Activated T-cell treated with anti-CD3 and anti-CD28 coated beads, Interleukin-2, amount 50 U/mL, for 24 hours (primary cell): ENCODE measurements at regions not wholly inside any gene's neighbourhood (a gene's known extent, or its start where the extent isn't known, plus 50 kb on each side); places are given as distances from the start of the nearest gene placed in this dataset.

Experiments used
- DNase-seq: peaks from one replicate; pipeline ENCODE4 v3.0.0-alpha.2; 2020
- H3K27ac Mint-ChIP-seq: 2 replicates; pipeline ENCODE4 v1.8.0; 2020; ENCODE audit warnings: mild to moderate bottlenecking, mixed read lengths
- H3K27me3 Mint-ChIP-seq: 2 replicates; pipeline ENCODE4 v1.8.0; 2020; ENCODE audit warnings: mixed read lengths
- H3K36me3 Mint-ChIP-seq: 2 replicates; pipeline ENCODE4 v1.8.0; 2020; ENCODE audit warnings: low read depth, mixed read lengths
- H3K4me1 Mint-ChIP-seq: 2 replicates; pipeline ENCODE4 v1.8.0; 2020; ENCODE audit warnings: low read depth, mixed read lengths
- H3K4me3 Mint-ChIP-seq: 2 replicates; pipeline ENCODE4 v1.8.0; 2020; ENCODE audit warnings: mild to moderate bottlenecking, moderate library complexity, mixed read lengths
- H3K9me3 Mint-ChIP-seq: 2 replicates; pipeline ENCODE4 v1.8.0; 2020; ENCODE audit warnings: mixed read lengths

DNA sequence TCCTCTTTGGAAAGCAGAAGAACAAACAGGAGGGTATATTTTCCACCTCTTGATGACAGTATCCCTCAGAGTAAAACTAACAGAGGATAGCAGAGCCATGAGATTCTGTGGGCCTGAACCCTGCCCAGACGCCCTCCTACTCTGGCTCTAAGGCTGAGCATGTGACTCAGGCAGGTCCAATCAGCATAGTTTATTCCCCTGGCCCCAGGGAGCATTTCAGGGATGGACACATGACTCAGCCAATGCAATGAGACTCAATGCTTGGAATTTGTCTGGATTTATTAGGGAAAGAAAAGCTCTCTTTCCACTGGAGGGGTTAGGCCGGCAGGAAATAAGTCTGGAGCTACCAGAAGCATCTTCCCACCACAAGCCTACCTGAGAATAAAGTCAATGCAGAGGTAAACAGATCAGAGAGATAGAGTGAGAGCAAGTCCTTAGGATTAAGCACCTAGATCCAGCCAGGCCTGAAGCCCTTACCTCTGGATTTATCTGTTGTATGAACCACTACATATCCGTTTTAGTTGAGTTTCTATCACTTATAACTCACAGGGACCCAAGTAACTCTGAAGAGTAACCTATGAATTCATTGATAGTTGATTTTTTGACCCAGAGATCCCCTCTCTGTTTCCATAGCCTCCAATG is 68.2 kb upstream of the EYA2 start:
- Mint-ChIP-seq H3K9me3 (peaks cover 3% of the 10 kb centered on the region), H3K27me3 (peaks cover 21% of the 10 kb centered on the region), H3K4me3 (no peak overlapping the region), H3K27ac (no peak overlapping the region), H3K36me3 (no peaks in the 10 kb centered on the region), H3K4me1 (no peaks in the 10 kb centered on the region)
- no peak for DNase-seq

DNA sequence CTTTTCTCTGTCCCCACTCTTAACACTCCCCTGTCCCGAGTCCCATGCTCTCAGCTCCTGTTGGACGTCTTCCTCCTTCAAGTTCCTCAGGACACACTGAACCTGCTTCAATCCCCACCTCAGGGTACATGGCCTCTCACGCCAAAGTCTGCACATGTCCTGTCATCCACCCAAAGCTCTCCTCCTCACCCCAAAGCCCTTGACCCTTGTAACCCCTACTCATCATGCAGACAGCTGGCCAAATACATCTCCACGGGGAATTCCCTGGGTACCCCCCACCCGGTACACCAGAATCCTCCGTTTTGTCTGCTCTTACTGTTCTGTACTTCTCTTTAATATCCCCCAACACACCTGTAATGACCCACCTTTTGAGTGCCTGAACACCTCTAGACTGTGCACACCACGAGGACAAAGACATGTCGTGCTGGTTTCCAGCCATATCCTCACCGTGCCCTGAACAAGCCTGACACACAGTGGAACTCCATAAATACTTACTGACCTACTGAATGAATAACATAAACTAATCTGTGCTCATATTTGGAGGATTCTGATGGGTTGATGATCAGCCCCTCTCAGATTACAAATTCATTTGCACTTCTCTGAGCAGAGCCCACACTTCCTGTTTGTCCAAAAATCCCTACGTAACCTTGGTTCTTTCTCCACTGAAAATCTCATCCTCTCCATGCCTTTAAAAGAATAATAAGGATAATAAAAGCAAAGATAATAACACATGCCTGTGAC is 66.8 kb upstream of the EYA2 start:
- Mint-ChIP-seq H3K4me1 (no peaks in the 10 kb centered on the region), H3K9me3 (peaks cover 3% of the 10 kb centered on the region), H3K27ac (no peak overlapping the region)

DNA sequence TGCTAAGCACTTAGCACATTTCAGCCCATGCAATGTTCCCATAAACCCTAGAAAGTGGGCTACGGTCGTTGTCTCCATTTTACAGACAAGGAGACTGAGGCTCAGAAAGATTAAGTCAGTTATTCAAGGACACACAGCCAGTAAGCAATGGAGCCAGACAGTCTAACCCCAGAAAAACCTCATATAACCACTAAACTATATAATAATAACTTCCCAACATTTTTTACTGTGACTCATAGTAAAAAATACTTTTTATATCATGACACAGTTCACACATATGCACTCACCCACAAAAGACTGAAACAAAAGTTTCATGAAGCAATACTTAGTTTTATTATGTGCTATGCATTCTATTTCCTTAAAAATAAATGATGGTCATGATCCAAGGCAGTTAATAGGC is 66.2 kb upstream of the EYA2 start:
- Mint-ChIP-seq H3K27ac (no peak overlapping the region), H3K36me3 (no peaks in the 10 kb centered on the region), H3K4me3 (no peak overlapping the region), H3K4me1 (peaks cover 3% of the 10 kb centered on the region), H3K27me3 (peaks cover 26% of the 10 kb centered on the region), H3K9me3 (peaks cover 3% of the 10 kb centered on the region)
- no peak for DNase-seq

More for the DNA sequence above, 66.8 kb upstream of the EYA2 start:
- no peak overlapping the region for H3K4me3 Mint-ChIP-seq
- peaks cover 22% of the 10 kb centered on the region for H3K27me3 Mint-ChIP-seq
- DNase-seq = no peak
- H3K36me3 Mint-ChIP-seq = no peaks in the 10 kb centered on the region

DNA sequence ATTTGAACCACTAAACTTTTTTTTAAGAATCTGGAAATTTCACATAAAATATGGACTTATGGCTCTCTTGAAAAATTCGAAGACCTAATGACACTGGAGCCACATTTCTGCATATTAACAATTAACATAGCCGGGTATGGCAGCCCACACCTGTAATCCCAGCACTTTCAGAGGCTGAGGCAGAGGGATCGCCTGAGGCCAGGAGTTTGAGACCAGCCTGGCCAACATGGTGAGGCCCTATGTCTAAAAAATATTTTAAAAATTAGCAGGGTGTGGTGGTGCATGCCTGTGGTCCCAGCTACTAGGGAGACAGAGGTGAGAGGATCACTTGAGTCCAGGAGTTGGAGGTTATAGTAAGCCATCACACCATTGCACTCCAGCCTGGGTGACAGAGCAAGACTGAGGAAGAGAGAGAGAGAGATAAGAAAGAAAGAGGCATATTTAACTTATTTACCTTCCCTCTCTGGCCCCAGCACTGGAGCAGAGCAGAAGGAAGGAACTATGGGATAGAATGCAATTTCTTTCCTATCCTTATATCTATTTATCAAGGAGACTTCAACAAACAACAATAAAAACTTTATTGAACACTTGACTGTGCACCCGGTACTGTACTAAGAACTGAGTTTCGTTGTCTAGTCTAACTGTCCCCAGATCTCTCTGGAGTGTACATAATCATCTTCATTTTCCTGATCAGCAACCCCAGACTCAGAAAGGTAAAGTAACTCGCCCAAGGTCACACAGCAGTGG is 63.6 kb upstream of the EYA2 start:
- H3K27ac Mint-ChIP-seq = no peak overlapping the region
- no peaks in the 10 kb centered on the region for H3K9me3 Mint-ChIP-seq
- peaks cover 3% of the 10 kb centered on the region for H3K4me1 Mint-ChIP-seq
- no peak for DNase-seq
- no peaks in the 10 kb centered on the region for H3K36me3 Mint-ChIP-seq
- H3K4me3 Mint-ChIP-seq = no peak overlapping the region
- peaks cover 26% of the 10 kb centered on the region for H3K27me3 Mint-ChIP-seq

DNA sequence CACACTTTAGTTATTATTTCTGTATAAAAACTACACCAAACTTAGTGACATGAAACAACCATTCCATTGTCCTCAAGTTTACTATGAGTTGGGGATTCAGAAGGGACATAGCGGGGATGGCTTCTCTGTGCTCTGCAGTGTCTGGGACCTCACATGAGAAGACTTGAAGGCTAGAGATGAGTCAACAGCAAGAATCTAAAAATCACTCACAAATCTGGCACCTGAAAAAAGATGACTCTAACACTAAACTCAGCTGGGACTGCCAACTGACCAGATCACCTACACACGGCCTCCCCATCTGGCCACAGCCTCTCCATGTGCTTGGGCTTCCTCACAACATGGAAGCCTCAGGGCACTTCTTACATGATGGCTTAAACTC is 63.0 kb upstream of the EYA2 start:
- Mint-ChIP-seq H3K9me3 (no peaks in the 10 kb centered on the region), H3K36me3 (no peaks in the 10 kb centered on the region), H3K27me3 (peaks cover 26% of the 10 kb centered on the region), H3K4me3 (no peak overlapping the region), H3K27ac (no peak overlapping the region), H3K4me1 (peaks cover 3% of the 10 kb centered on the region)
- DNase-seq = no peak

DNA sequence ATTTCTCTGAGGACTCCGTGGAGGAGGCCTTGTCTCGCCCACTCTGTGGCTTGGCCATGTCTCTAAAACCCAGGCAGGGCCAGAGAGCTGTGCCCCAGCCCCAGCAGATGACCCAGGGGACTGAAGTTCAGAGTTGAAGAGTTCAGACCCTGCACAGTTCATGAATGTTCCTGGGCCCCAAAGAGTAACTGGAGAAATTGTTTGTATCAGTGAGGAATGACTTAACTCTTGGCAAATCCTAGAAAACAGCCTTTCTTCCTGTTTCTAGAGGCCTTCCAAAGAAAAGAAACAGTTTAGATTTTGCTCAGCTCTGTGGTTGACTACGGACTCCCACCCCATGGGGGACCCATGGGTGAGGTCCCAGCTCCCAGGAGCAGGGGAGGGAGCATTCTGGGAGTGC is 62.1 kb upstream of the EYA2 start:
- H3K4me1 Mint-ChIP-seq = peaks cover 3% of the 10 kb centered on the region
- peaks cover 28% of the 10 kb centered on the region for H3K27me3 Mint-ChIP-seq
- H3K36me3 Mint-ChIP-seq = no peaks in the 10 kb centered on the region

DNA sequence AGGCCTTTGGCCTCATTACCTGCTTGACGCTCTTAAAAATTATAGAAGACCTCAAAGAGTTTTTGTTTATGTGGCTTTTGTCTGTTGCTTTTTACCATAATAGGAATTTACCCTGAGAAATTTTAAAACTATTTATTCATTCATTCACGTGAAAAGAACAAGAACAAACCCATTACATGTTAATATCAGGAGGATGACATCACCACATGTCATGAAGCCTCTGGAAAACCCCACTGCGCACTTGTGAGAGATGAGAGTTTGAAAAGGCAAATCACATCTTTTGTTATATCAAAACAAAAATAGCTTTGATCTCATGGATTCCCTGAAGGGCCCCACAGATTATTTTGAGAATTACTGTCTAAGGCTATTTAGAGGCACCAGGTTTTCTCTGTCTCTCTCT is 61.3 kb upstream of the EYA2 start:
- DNase-seq = no peak
- no peaks in the 10 kb centered on the region for H3K9me3 Mint-ChIP-seq
- no peak overlapping the region for H3K4me3 Mint-ChIP-seq
- no peak overlapping the region for H3K27ac Mint-ChIP-seq
- no peaks in the 10 kb centered on the region for H3K36me3 Mint-ChIP-seq
- H3K4me1 Mint-ChIP-seq = peaks cover 3% of the 10 kb centered on the region
- H3K27me3 Mint-ChIP-seq = peaks cover 19% of the 10 kb centered on the region

More for the DNA sequence above, 62.1 kb upstream of the EYA2 start:
- DNase-seq = no peak
- Mint-ChIP-seq H3K4me3 (no peak overlapping the region), H3K27ac (no peak overlapping the region), H3K9me3 (no peaks in the 10 kb centered on the region)

DNA sequence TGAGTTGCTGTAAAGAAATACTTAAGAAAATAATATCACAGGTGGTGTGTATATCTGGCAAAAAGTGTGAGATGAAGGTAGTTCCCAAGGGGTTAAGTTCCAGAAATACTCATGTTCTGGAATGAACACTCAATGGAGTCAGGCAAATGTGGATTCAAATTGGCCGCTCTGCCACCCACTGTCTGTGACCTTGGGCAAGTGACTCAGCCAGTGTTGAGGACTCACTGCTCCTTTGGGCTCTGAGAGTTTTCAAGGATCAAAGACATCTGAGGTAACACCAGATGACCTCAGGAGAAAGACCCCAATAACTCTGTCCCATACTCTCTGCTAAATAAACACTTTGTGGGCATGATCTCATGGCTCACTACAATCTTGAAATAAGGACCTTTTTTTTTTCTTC is 59.2 kb upstream of the EYA2 start:
- Mint-ChIP-seq H3K4me3 (no peak overlapping the region), H3K4me1 (peaks cover 3% of the 10 kb centered on the region), H3K27me3 (peaks cover 22% of the 10 kb centered on the region), H3K27ac (no peak overlapping the region), H3K36me3 (no peaks in the 10 kb centered on the region), H3K9me3 (no peaks in the 10 kb centered on the region)
- DNase-seq = no peak

DNA sequence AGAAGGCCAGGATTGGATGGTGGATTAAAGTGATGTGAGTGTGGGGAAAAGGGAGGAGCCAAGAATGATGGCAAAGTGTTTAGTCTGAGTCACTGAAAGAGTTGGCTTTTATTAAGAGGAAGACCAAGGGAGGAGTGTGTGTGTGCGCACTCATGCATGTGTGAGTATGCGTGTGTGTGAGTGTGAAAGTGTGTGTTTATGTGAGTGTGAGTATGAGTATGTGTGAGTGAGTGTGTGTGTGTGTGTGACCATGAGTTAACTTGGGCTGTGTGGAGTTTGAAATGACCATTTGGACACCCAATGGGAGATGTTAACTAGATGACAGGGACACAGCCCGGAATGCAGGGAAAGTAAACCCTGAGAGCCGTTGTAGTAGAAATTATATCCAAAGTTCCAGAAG is 57.6 kb upstream of the EYA2 start:
- Mint-ChIP-seq H3K36me3 (no peaks in the 10 kb centered on the region), H3K9me3 (no peaks in the 10 kb centered on the region), H3K27me3 (peaks cover 23% of the 10 kb centered on the region)

DNA sequence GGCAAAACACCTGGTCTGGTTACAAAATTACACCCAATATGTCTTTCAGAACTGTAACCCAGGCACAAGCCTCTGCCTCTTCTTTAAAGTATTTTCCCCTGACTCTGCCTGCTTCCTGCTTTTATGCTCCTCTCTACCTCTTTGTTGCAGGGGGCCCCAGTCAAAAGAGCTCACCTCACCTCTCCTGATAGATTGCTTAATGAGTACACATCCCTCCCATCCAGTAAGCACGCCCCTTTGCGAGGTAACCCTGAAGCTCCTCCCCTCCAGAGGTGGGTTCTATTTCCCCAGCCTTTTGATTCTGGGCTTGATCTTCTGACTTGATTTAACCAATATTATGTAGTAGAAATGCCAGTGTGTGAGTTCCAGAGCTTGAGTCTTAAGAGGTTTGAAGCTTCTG is 56.6 kb upstream of the EYA2 start:
- no peak overlapping the region for H3K4me3 Mint-ChIP-seq
- no peaks in the 10 kb centered on the region for H3K36me3 Mint-ChIP-seq
- no peak overlapping the region for H3K27ac Mint-ChIP-seq
- DNase-seq = no peak
- no peaks in the 10 kb centered on the region for H3K9me3 Mint-ChIP-seq
- H3K27me3 Mint-ChIP-seq = peaks cover 23% of the 10 kb centered on the region
- H3K4me1 Mint-ChIP-seq = peaks cover 3% of the 10 kb centered on the region

More for the DNA sequence above, 57.6 kb upstream of the EYA2 start:
- H3K27ac Mint-ChIP-seq = no peak overlapping the region
- no peak for DNase-seq
- H3K4me3 Mint-ChIP-seq = no peak overlapping the region
- peaks cover 3% of the 10 kb centered on the region for H3K4me1 Mint-ChIP-seq

DNA sequence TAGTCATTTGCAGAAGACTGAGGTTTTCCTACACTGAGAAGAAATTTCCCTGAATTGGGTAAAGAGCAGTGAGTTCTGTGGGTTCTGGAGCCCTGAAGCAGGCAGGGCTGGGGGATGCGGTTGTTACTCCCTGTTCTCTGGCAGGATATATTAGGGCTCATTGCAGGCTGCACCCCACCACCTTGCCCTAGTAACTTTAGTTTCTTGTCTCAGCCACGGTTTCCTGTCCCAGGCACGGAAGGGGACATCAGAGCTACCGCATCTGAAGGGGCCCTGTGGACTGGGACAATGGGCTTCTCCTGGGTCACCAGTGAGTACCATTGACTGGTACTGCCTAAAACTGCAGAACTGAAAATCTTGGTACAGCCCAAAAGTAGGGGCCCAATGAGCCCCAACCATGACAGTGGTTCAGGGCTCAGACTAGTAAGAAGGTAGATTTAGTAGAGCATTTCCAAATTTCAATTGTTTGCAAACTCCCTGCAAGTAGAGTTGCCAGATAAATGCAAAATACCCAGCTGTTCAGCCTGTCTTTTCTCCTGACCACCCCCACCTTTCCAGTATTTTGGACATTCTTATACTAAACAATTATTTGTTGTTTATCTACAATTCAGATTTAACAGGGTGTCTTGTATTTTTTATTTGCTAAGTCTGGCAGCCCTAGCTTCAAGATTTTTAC is 54.5 kb upstream of the EYA2 start:
- H3K27me3 Mint-ChIP-seq = peaks cover 20% of the 10 kb centered on the region
- H3K36me3 Mint-ChIP-seq = no peaks in the 10 kb centered on the region
- H3K27ac Mint-ChIP-seq = no peak overlapping the region
- no peak overlapping the region for H3K4me3 Mint-ChIP-seq
- H3K9me3 Mint-ChIP-seq = no peaks in the 10 kb centered on the region
- no peak for DNase-seq
- H3K4me1 Mint-ChIP-seq = no peaks in the 10 kb centered on the region
